GF-D8 (cell line): ENCODE measurements at regions not wholly inside any gene's neighbourhood (a gene's known extent, or its start where the extent isn't known, plus 50 kb on each side); places are given as distances from the start of the nearest gene placed in this dataset.
"Not testable (repeated sequence)": the region's sequence is repeated elsewhere in the genome, so short reads cannot be mapped to it uniquely, and the experiment has no call there.

Source experiments
- DNase-seq: peaks from one replicate; lab custom pipeline; 2025; lab: John Stamatoyannopoulos, UW

GRCh38 chr7:119123326-119123725, 898.8 kb downstream of the ANKRD7 start:
- no peak for DNase-seq

- DNase-seq: no peak
Observed at GRCh38 chr7:119127706-119128105, 903.2 kb downstream of the ANKRD7 start.

- no peak for DNase-seq
Observed at GRCh38 chr7:119132436-119132835, 907.9 kb downstream of the ANKRD7 start.

- DNase-seq: no peak
Observed at GRCh38 chr7:119167431-119167830, 942.9 kb downstream of the ANKRD7 start.

- no peak for DNase-seq
Observed at GRCh38 chr7:119172043-119172442, 947.5 kb downstream of the ANKRD7 start.

GRCh38 chr7:119175911-119176627, 951.6 kb downstream of the ANKRD7 start:
- no peak for DNase-seq

- no peak for DNase-seq
Observed at GRCh38 chr7:119177863-119178262, 953.4 kb downstream of the ANKRD7 start.

GRCh38 chr7:119184124-119184788, 959.8 kb downstream of the ANKRD7 start:
- DNase-seq: no peak

- DNase-seq: no peak
Observed at GRCh38 chr7:119196183-119196582, 971.7 kb downstream of the ANKRD7 start.

- DNase-seq: no peak
Observed at GRCh38 chr7:119197172-119197876, 972.8 kb downstream of the ANKRD7 start.

GRCh38 chr7:119197877-119198527, 973.5 kb downstream of the ANKRD7 start:
- no peak for DNase-seq

GRCh38 chr7:119219663-119220062, 995.2 kb downstream of the ANKRD7 start:
- no peak for DNase-seq

GRCh38 chr7:119223930-119224329, 999.4 kb downstream of the ANKRD7 start:
- DNase-seq: no peak

GRCh38 chr7:119228482-119228881, 1004.0 kb downstream of the ANKRD7 start:
- DNase-seq: no peak

GRCh38 chr7:119232091-119232490, 1007.6 kb downstream of the ANKRD7 start:
- DNase-seq: no peak

GRCh38 chr7:119233015-119233414, 1008.5 kb downstream of the ANKRD7 start:
- DNase-seq: no peak

GRCh38 chr7:119252962-119253361, 1020.0 kb upstream of the KCND2 start:
- DNase-seq: no peak

- no peak for DNase-seq
Observed at GRCh38 chr7:119254742-119255141, 1018.2 kb upstream of the KCND2 start.

- DNase-seq: no peak
Observed at GRCh38 chr7:119256001-119256400, 1017.0 kb upstream of the KCND2 start.

- no peak for DNase-seq
Observed at GRCh38 chr7:119256446-119257131, 1016.4 kb upstream of the KCND2 start.

- DNase-seq: not testable (repeated sequence)
Observed at GRCh38 chr7:119266790-119267189, 1006.2 kb upstream of the KCND2 start.

GRCh38 chr7:119270045-119270464, 1002.9 kb upstream of the KCND2 start:
- no peak for DNase-seq
